SK-N-DZ (cell line): ENCODE measurements at regions not wholly inside any gene's neighbourhood (a gene's known extent, or its start where the extent isn't known, plus 50 kb on each side); places are given as distances from the start of the nearest gene placed in this dataset.
"Not testable (repeated sequence)": the region's sequence is repeated elsewhere in the genome, so short reads cannot be mapped to it uniquely, and the experiment has no call there.

Source experiments
- DNase-seq: peaks from one replicate; pipeline ENCODE4 v3.0.0-alpha.2; 2015; ENCODE audit warnings: low spot score
- small RNA-seq, 2 experiments: library from RNA; depleted of rRNA; stranded (forward); fragments of <200 nt; gene quantifications; one replicate each; pipeline ENCODE3, GENCODE V24; 2014

GRCh38 chr21:10428981-10429534 is 92.3 kb upstream of the TPTE start:
- DNase-seq = peak; percentile 27

- DNase-seq = no peak
These were observed 91.4 kb upstream of the TPTE start for GRCh38 chr21:10430005-10430404.

- not testable (repeated sequence) for DNase-seq
These were observed 89.4 kb upstream of the TPTE start for GRCh38 chr21:10431995-10432394.

- DNase-seq = not testable (repeated sequence)
These were observed 88.9 kb upstream of the TPTE start for GRCh38 chr21:10432456-10432855.

GRCh38 chr21:10437977-10438376 is 83.4 kb upstream of the TPTE start:
- DNase-seq = not testable (repeated sequence)

- not testable (repeated sequence) for DNase-seq
These were observed 80.7 kb upstream of the TPTE start for GRCh38 chr21:10440639-10441038.

- DNase-seq = not testable (repeated sequence)
These were observed 79.4 kb upstream of the TPTE start for GRCh38 chr21:10442018-10442417.

- not testable (repeated sequence) for DNase-seq
These were observed 75.7 kb upstream of the TPTE start for GRCh38 chr21:10445685-10446084.

- not testable (repeated sequence) for DNase-seq
These were observed 71.9 kb upstream of the TPTE start for GRCh38 chr21:10449451-10449850.

- DNase-seq = not testable (repeated sequence)
These were observed 70.1 kb upstream of the TPTE start for GRCh38 chr21:10451274-10451673.

- DNase-seq = not testable (repeated sequence)
These were observed 63.6 kb upstream of the TPTE start for GRCh38 chr21:10457765-10458164.

GRCh38 chr21:10460957-10461356 is 60.4 kb upstream of the TPTE start:
- DNase-seq = not testable (repeated sequence)

GRCh38 chr21:10461445-10461844 is 59.9 kb upstream of the TPTE start:
- DNase-seq = not testable (repeated sequence)

- no peak for DNase-seq
These were observed 58.2 kb upstream of the TPTE start for GRCh38 chr21:10463156-10463555.

GRCh38 chr21:10464975-10465374 is 56.4 kb upstream of the TPTE start:
- no peak for DNase-seq

- not testable (repeated sequence) for DNase-seq
These were observed 55.8 kb upstream of the TPTE start for GRCh38 chr21:10465524-10466110.

- no peak for DNase-seq
These were observed 55.2 kb upstream of the TPTE start for GRCh38 chr21:10466200-10466599.

Small RNA genes in the stretch of these regions (small RNA-seq; reads per million reads assigned to genes)
- gene AF254983.2 = 0 reads per million in 2 experiments
